Endodermal cell (in vitro differentiated cells): ENCODE measurements at regions not wholly inside any gene's neighbourhood (a gene's known extent, or its start where the extent isn't known, plus 50 kb on each side); places are given as distances from the start of the nearest gene placed in this dataset.

Experiments
- DNase-seq: peaks from one replicate; pipeline ENCODE4 v3.0.0-alpha.2; 2017
- H3K27ac ChIP-seq: 2 replicates; pipeline ENCODE4 v1.5.1; 2013; ENCODE audit warnings: mild to moderate bottlenecking, low read depth, low read length, moderate library complexity
- H3K27me3 ChIP-seq: 2 replicates; pipeline ENCODE4 v1.6.1; 2013; ENCODE audit warnings: mild to moderate bottlenecking, low read length, moderate library complexity; ENCODE audit not compliant: insufficient read depth, control insufficient read depth, poor library complexity, severe bottlenecking
- H3K36me3 ChIP-seq: 2 replicates; pipeline ENCODE4 v1.7.0; 2013; ENCODE audit warnings: mild to moderate bottlenecking, low read length, moderate library complexity; ENCODE audit not compliant: control insufficient read depth, insufficient read depth
- H3K4me1 ChIP-seq: one replicate; pipeline ENCODE4 v1.7.0; 2013; ENCODE audit warnings: low read length; ENCODE audit not compliant: control insufficient read depth, insufficient read depth
- H3K4me3 ChIP-seq: 2 replicates; pipeline ENCODE4 v1.5.1; 2013; ENCODE audit warnings: mild to moderate bottlenecking, low read length, moderate library complexity
- H3K9ac ChIP-seq: 2 replicates; pipeline ENCODE4 v1.6.1; 2013; ENCODE audit warnings: mild to moderate bottlenecking, low read length, moderate library complexity; ENCODE audit not compliant: poor library complexity, severe bottlenecking; ENCODE audit errors: extremely low read depth
- H3K9me3 ChIP-seq: 2 replicates; pipeline ENCODE4 v1.6.1; 2013; ENCODE audit warnings: mild to moderate bottlenecking, low read length, moderate library complexity; ENCODE audit not compliant: control insufficient read depth
- H3K27ac Mint-ChIP-seq: 2 replicates; pipeline ENCODE4 v1.8.0; 2020; ENCODE audit warnings: mixed read lengths
- H3K27me3 Mint-ChIP-seq: 2 replicates; pipeline ENCODE4 v1.8.0; 2021; ENCODE audit warnings: mild to moderate bottlenecking, mixed read lengths; ENCODE audit not compliant: insufficient read depth
- H3K36me3 Mint-ChIP-seq: 2 replicates; pipeline ENCODE4 v1.8.0; 2020; ENCODE audit warnings: low read depth, mixed read lengths
- H3K4me1 Mint-ChIP-seq: 2 replicates; pipeline ENCODE4 v1.8.0; 2020; ENCODE audit warnings: mixed read lengths
- H3K4me3 Mint-ChIP-seq: 2 replicates; pipeline ENCODE4 v1.8.0; 2020; ENCODE audit warnings: mild to moderate bottlenecking, moderate library complexity, mixed read lengths
- H3K9me3 Mint-ChIP-seq: 2 replicates; pipeline ENCODE4 v1.8.0; 2020; ENCODE audit warnings: mild to moderate bottlenecking, mixed read lengths
- CTCF ChIP-seq: fragments of 200-600 bp; sonication (generic); conservative IDR thresholded peaks from 2 replicates; pipeline ENCODE4 v1.5.0; 2021; ENCODE audit warnings: antibody characterized with exemption, mild to moderate bottlenecking
- WGBS, 2 experiments: methylation state at CpG; one replicate each; pipeline versions ENCODE4 v1.1.5 to v1.1.7; 2013; ENCODE audit warnings: missing lambda C conversion rate in 2 of 2, mixed read lengths in 1 of 2; ENCODE audit not compliant: insufficient coverage in 1 of 2, insufficient read length in 1 of 2; 5-methylcytosine and 5-hydroxymethylcytosine counted together

GRCh38 chr12:63508543-63508942 is 159.8 kb downstream of the DPY19L2 start:
- no peak for DNase-seq
- no peak overlapping the region for H3K4me3 ChIP-seq
- no peaks in the 10 kb centered on the region for H3K27me3 Mint-ChIP-seq
- no peak overlapping the region for H3K27ac Mint-ChIP-seq
- H3K9me3 Mint-ChIP-seq = peaks cover 4% of the 10 kb centered on the region
- no peaks in the 10 kb centered on the region for H3K36me3 ChIP-seq
- no peak overlapping the region for H3K27ac ChIP-seq
- no peak for TF ChIP-seq CTCF
- 90% methylated on average over 3 to 5 of the region's 5 CpGs for WGBS, 2 experiments
- H3K4me3 Mint-ChIP-seq = no peak overlapping the region
- H3K36me3 Mint-ChIP-seq = no peaks in the 10 kb centered on the region
- no peaks in the 10 kb centered on the region for H3K9me3 ChIP-seq
- H3K27me3 ChIP-seq = no peaks in the 10 kb centered on the region
- H3K4me1 Mint-ChIP-seq = no peaks in the 10 kb centered on the region
- no peaks in the 10 kb centered on the region for H3K4me1 ChIP-seq
- H3K9ac ChIP-seq = no peak overlapping the region

GRCh38 chr12:63499567-63499966 is 168.7 kb downstream of the DPY19L2 start:
- Mint-ChIP-seq H3K36me3 (no peaks in the 10 kb centered on the region), H3K9me3 (peaks cover 3% of the 10 kb centered on the region), H3K4me1 (peaks cover 7% of the 10 kb centered on the region), H3K27me3 (no peaks in the 10 kb centered on the region), H3K27ac (no peak overlapping the region), H3K4me3 (no peak overlapping the region)
- Histone ChIP-seq H3K9me3 (peaks cover 6% of the 10 kb centered on the region), H3K9ac (no peak overlapping the region), H3K27me3 (no peaks in the 10 kb centered on the region), H3K36me3 (no peaks in the 10 kb centered on the region), H3K4me3 (no peak overlapping the region), H3K4me1 (no peaks in the 10 kb centered on the region), H3K27ac (no peak overlapping the region)
- WGBS, 2 experiments = 96 to 100% methylated on average over 3 to 6 of the region's 6 CpGs
- no peak for TF ChIP-seq CTCF
- no peak for DNase-seq

GRCh38 chr12:63498239-63498638 is 170.1 kb downstream of the DPY19L2 start:
- no peaks in the 10 kb centered on the region for H3K27me3 ChIP-seq
- no peaks in the 10 kb centered on the region for H3K36me3 Mint-ChIP-seq
- peaks cover 6% of the 10 kb centered on the region for H3K9me3 ChIP-seq
- peaks cover 3% of the 10 kb centered on the region for H3K9me3 Mint-ChIP-seq
- H3K4me3 ChIP-seq = no peak overlapping the region
- no peak for DNase-seq
- H3K4me1 ChIP-seq = no peaks in the 10 kb centered on the region
- no peak overlapping the region for H3K4me3 Mint-ChIP-seq
- peaks cover 7% of the 10 kb centered on the region for H3K4me1 Mint-ChIP-seq
- no peak overlapping the region for H3K27ac ChIP-seq
- no peaks in the 10 kb centered on the region for H3K36me3 ChIP-seq
- no peak for TF ChIP-seq CTCF
- H3K9ac ChIP-seq = no peak overlapping the region
- no peaks in the 10 kb centered on the region for H3K27me3 Mint-ChIP-seq
- H3K27ac Mint-ChIP-seq = no peak overlapping the region
